Spinal cord (tissue), 9 donors: ENCODE measurements at regions not wholly inside any gene's neighbourhood (a gene's known extent, or its start where the extent isn't known, plus 50 kb on each side); places are given as distances from the start of the nearest gene placed in this dataset.

Experiments
- DNase-seq, 6 donors: peaks; one replicate each; pipeline versions ENCODE4 v3.0.0 to v3.0.0-alpha.2; 2013 to 2015; ENCODE audit warnings: low spot score in 6 of 6, low read depth in 4 of 6
- H3K27ac ChIP-seq: one replicate; pipeline ENCODE4 v1.5.1; 2013; ENCODE audit warnings: low read depth, low read length, control low read depth
- H3K27me3 ChIP-seq: one replicate; pipeline ENCODE4 v1.6.1; 2013; ENCODE audit warnings: low read length; ENCODE audit not compliant: control insufficient read depth, insufficient read depth
- H3K36me3 ChIP-seq: one replicate; pipeline ENCODE4 v1.6.1; 2013; ENCODE audit warnings: low read length; ENCODE audit not compliant: control insufficient read depth, insufficient read depth
- H3K4me1 ChIP-seq: one replicate; pipeline ENCODE4 v1.6.1; 2013; ENCODE audit warnings: low read length; ENCODE audit not compliant: control insufficient read depth, insufficient read depth
- H3K4me3 ChIP-seq: one replicate; pipeline ENCODE4 v1.5.1; 2013; ENCODE audit warnings: low read depth, low read length, control low read depth
- H3K9me3 ChIP-seq: one replicate; pipeline ENCODE4 v1.6.1; 2013; ENCODE audit warnings: low read length; ENCODE audit not compliant: control insufficient read depth, insufficient read depth
- WGBS: methylation state at CpG from one replicate; pipeline ENCODE4 v1.1.5; 2013; ENCODE audit warnings: missing lambda C conversion rate; ENCODE audit not compliant: insufficient coverage; 5-methylcytosine and 5-hydroxymethylcytosine counted together
- donor health status: healthy.

DNA sequence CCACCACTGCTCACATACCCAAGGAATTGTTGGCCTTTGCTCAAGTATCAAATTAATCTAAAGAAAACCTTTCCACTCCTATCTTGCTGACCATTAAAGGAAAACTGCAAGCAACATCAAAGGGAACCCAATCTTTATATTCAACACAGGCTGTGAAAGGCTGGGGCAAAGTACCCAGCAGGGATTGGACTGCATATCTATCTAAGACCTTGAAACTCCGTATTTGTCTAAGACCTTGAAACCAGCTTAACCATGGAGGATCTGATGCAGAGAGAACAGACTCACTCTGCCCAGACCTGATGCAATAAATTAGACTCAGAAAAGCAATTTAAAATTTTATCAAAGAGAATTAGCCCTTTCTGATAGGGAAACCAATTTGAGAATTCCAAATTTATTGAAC is 102.2 kb downstream of the DIO2 start:
- 83% methylated on average over 1 of the region's 1 CpG for WGBS
- Histone ChIP-seq H3K4me1 (no peaks in the 10 kb centered on the region), H3K27ac (no peak overlapping the region), H3K9me3 (no peaks in the 10 kb centered on the region), H3K36me3 (no peaks in the 10 kb centered on the region), H3K27me3 (no peaks in the 10 kb centered on the region), H3K4me3 (no peak overlapping the region)
- no peak for DNase-seq

DNA sequence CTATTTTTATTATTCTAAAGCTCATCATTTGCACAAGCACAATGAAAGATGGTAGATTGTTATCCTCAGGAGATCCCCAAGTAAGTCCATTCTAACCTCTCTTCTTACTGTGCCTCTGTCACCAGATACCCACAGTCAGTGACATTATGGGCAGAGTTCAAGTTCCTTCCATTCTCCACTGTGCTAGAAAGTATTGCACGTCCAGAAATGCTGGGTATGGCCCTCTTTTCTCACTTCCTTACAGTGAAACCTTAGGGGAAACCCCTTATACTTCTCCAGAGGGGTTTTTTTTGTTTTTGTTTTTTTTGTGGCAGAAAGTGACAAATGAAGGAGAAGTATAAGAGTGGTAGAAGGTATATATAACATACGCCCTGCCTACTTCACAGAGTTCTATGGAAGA is 102.9 kb downstream of the DIO2 start:
- no peaks in the 10 kb centered on the region for H3K36me3 ChIP-seq
- no peak for DNase-seq
- no peak overlapping the region for H3K4me3 ChIP-seq
- no peak overlapping the region for H3K27ac ChIP-seq
- H3K9me3 ChIP-seq, result no peaks in the 10 kb centered on the region
- H3K27me3 ChIP-seq, result no peaks in the 10 kb centered on the region
- no peaks in the 10 kb centered on the region for H3K4me1 ChIP-seq
- WGBS, result no CpG with 5 or more reads among the region's 2 CpGs

DNA sequence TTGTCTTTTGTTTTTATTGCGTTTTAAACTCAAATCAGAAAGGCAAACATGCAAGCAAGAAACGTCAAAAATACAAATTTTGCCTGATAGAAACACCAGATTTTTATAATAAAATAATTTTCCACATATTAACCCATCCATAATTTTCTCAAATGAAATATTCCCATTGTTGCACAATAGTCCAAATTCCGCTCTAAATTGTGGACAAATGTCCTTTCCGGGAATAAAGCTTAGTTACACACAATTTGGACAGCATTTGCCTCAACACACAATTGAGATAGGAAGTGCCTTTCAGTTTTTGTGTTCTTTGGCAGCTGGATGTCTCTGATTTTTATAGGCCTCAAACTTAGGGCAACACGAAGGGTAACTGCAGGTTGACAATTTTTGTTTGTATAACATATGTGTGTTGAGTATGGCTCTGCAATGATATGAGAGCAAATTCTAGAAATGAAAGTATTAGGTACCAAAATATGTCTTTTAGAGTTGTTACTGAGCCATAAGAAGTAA is 105.8 kb downstream of the DIO2 start:
- DNase-seq, result no peak
- 80% methylated on average over 3 of the region's 5 CpGs for WGBS
- H3K36me3 ChIP-seq, result no peaks in the 10 kb centered on the region
- no peaks in the 10 kb centered on the region for H3K27me3 ChIP-seq
- no peak overlapping the region for H3K27ac ChIP-seq
- no peak overlapping the region for H3K4me3 ChIP-seq
- H3K9me3 ChIP-seq, result no peaks in the 10 kb centered on the region
- H3K4me1 ChIP-seq, result no peaks in the 10 kb centered on the region

GRCh38 chr14:80101835-80102234 is 109.5 kb downstream of the DIO2 start:
- DNase-seq, result no peak
- no peaks in the 10 kb centered on the region for H3K4me1 ChIP-seq
- H3K27ac ChIP-seq, result no peak overlapping the region
- H3K27me3 ChIP-seq, result no peaks in the 10 kb centered on the region
- no peak overlapping the region for H3K4me3 ChIP-seq
- H3K36me3 ChIP-seq, result no peaks in the 10 kb centered on the region
- H3K9me3 ChIP-seq, result no peaks in the 10 kb centered on the region

DNA sequence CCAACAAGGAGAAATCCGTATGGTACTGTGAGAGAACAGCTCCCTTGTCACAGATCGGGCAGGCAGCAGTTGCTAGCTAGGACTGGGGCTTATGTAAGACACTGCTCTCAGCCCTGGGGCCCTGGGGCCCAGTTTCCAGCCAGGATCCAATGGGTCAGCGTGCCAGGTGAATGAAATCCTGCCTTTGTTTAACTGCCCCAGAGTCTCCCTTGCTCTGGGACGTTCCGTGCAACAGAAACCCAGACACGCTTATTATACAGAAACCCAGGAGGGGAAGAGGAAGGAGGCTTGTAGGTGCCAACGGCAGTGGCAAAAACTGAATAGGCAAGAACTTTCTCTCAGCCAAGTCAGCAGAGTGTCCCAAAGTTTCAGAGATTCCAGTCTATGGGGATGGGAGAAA is 110.6 kb downstream of the DIO2 start:
- Histone ChIP-seq H3K4me1 (no peaks in the 10 kb centered on the region), H3K27me3 (no peaks in the 10 kb centered on the region), H3K36me3 (no peaks in the 10 kb centered on the region), H3K9me3 (no peaks in the 10 kb centered on the region), H3K4me3 (no peak overlapping the region), H3K27ac (no peak overlapping the region)
- 80% methylated on average over 6 of the region's 7 CpGs for WGBS
- no peak for DNase-seq

- Histone ChIP-seq H3K27me3 (no peaks in the 10 kb centered on the region), H3K4me1 (no peaks in the 10 kb centered on the region)
- DNase-seq, result no peak
Observed at GRCh38 chr14:80095623-80096022, 115.7 kb downstream of the DIO2 start.

DNA sequence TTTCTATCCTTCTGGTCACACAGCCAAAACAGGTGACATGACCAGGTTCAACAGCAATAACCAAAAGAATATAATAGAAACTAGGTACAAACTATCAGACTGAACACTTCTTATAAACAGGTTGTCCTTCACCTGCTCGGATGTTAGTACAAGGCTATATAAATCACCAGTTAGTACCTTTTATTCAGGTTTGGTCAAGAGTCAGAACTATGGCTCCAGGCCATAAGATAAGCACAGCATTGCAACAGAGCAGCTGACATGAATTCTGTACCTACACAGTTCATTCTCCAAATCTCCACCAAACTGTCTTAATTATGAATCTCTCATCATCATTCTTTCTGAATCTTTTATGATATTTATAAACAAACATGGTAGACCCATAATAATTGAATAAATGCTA is 123.9 kb downstream of the DIO2 start:
- DNase-seq, result no peak
- Histone ChIP-seq H3K9me3 (no peaks in the 10 kb centered on the region), H3K27me3 (no peaks in the 10 kb centered on the region), H3K27ac (no peak overlapping the region), H3K4me1 (no peaks in the 10 kb centered on the region), H3K36me3 (no peaks in the 10 kb centered on the region), H3K4me3 (no peak overlapping the region)
- 80% methylated on average over 1 of the region's 1 CpG for WGBS

More at GRCh38 chr14:80095623-80096022, 115.7 kb downstream of the DIO2 start:
- Histone ChIP-seq H3K4me3 (no peak overlapping the region), H3K27ac (no peak overlapping the region), H3K36me3 (no peaks in the 10 kb centered on the region), H3K9me3 (no peaks in the 10 kb centered on the region)
- WGBS, result no CpG with 5 or more reads among the region's 4 CpGs

GRCh38 chr14:80084196-80084595 is 127.1 kb downstream of the DIO2 start:
- no peaks in the 10 kb centered on the region for H3K9me3 ChIP-seq
- H3K27me3 ChIP-seq, result no peaks in the 10 kb centered on the region
- no peak for DNase-seq
- WGBS, result 80% methylated on average over 1 of the region's 2 CpGs
- H3K36me3 ChIP-seq, result no peaks in the 10 kb centered on the region
- H3K27ac ChIP-seq, result no peak overlapping the region
- H3K4me3 ChIP-seq, result no peak overlapping the region
- no peaks in the 10 kb centered on the region for H3K4me1 ChIP-seq

- H3K27me3 ChIP-seq, result no peaks in the 10 kb centered on the region
- H3K36me3 ChIP-seq, result no peaks in the 10 kb centered on the region
- no peak overlapping the region for H3K4me3 ChIP-seq
- peak in 2 of 6 donors; percentile 30 to 36 for DNase-seq
- H3K9me3 ChIP-seq, result no peaks in the 10 kb centered on the region
- H3K27ac ChIP-seq, result no peak overlapping the region
- no CpG with 5 or more reads among the region's 4 CpGs for WGBS
- no peaks in the 10 kb centered on the region for H3K4me1 ChIP-seq
Observed at GRCh38 chr14:80080601-80081000, 130.7 kb downstream of the DIO2 start.

DNA sequence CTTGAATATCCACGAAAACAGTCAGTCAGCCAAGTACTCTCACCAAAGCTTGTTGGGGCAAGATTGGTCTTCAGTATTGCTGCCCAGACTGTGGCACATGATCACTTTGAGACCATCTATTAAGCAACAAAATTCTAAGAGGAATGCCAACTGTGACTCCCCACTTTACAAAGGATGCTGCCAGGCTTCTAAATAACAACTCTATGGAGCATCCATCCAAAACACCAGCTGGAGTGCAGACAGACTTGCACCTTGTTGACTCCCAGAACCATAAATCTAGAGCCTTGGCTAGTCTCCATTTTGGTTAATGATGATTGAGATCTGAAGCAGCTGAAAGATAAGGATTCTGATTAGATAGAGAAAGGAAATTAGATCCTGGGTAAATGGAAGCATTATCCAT is 132.8 kb downstream of the DIO2 start:
- DNase-seq, result peak in 4 of 6 donors; percentile 17 to 69 (median 44)
- no peaks in the 10 kb centered on the region for H3K27me3 ChIP-seq
- no peaks in the 10 kb centered on the region for H3K9me3 ChIP-seq
- H3K27ac ChIP-seq, result no peak overlapping the region
- H3K4me3 ChIP-seq, result no peak overlapping the region
- 71% methylated on average over 1 of the region's 1 CpG for WGBS
- no peaks in the 10 kb centered on the region for H3K36me3 ChIP-seq
- H3K4me1 ChIP-seq, result no peaks in the 10 kb centered on the region
